A673 (cell line): ENCODE measurements at regions not wholly inside any gene's neighbourhood (a gene's known extent, or its start where the extent isn't known, plus 50 kb on each side); places are given as distances from the start of the nearest gene placed in this dataset.

ENCODE experiments used
- CTCF ChIP-seq: fragments of 300-800, 200-600 bp; sonication (generic); conservative IDR thresholded peaks from 2 replicates; pipeline ENCODE4 v1.5.1; 2017; ENCODE audit warnings: low read depth, mild to moderate bottlenecking, antibody characterized with exemption, low read length, moderate library complexity, mixed read lengths
- EZH2 ChIP-seq: fragments of 200-600 bp; sonication (generic); IDR thresholded peaks from 2 replicates; pipeline ENCODE4 v1.6.1; 2017; ENCODE audit warnings: borderline replicate concordance, low read depth, mild to moderate bottlenecking, mixed read lengths, antibody characterized with exemption, low read length; ENCODE audit not compliant: poor library complexity, severe bottlenecking

DNA sequence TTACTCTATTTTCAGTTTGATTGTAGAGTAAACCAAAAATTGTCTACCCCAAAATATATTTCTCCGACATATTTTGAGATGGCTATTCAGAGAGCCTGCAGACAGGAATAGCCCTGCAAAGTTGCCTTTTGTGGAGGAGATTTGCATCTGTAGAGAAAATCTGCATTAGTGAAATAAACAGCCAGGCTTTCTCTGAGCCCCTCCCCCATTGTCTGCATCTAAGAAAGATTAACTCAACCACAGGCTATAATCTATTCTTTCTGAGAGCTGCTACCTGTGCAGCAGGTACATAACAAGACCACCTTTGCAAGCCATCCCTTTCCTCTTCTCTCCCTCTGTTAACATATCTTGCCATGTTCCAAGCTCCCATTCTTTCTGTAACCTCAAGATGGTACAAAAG, 1034.2 kb downstream of the SORCS3 start:
- no peak for TF ChIP-seq CTCF
- no peak for TF ChIP-seq EZH2
